ENCODE measurements at regions not wholly inside any gene's neighbourhood (a gene's known extent, or its start where the extent isn't known, plus 50 kb on each side); places are given as distances from the start of the nearest gene placed in this dataset.

- no peak for ATAC-seq
- ChIA-PET CTCF (no interaction called here), POLR2A (interaction anchor here (1.3 kb wide), 1 partner anchor 30 kb away, joined by 4 read pairs; no protein-coding TSS in a partner anchor)
- intact Hi-C loops (cut with micrococcal nuclease), result no loop called here
- Mint-ChIP-seq H3K27ac (no peak overlapping the region), H3K36me3 (ENCODE audit: low read depth) (peaks cover 9% of the 10 kb centered on the region), H3K9me3 (no peaks in the 10 kb centered on the region), H3K27me3 (no peaks in the 10 kb centered on the region), H3K4me1 (ENCODE audit: low read depth) (peaks cover 16% of the 10 kb centered on the region), H3K4me3 (no peak overlapping the region)
- no peak for TF ChIP-seq CTCF (IDR thresholded peaks at IDR 0.05)
- no peak for DNase-seq
These were observed 140.9 kb upstream of the KLF3 start for GRCh38 chr4:38523054-38523453.

GRCh38 chr4:38523524-38524448 is 140.2 kb upstream of the KLF3 start:
- intact Hi-C loops (cut with micrococcal nuclease), result no loop called here
- CTCF ChIA-PET, result no interaction called here
- peaks cover 13% of the 10 kb centered on the region for H3K4me1 Mint-ChIP-seq (ENCODE audit: low read depth)
- peaks cover 9% of the 10 kb centered on the region for H3K36me3 Mint-ChIP-seq (ENCODE audit: low read depth)
- no peaks in the 10 kb centered on the region for H3K27me3 Mint-ChIP-seq
- H3K9me3 Mint-ChIP-seq, result no peaks in the 10 kb centered on the region
- TF ChIP-seq CTCF (IDR thresholded peaks at IDR 0.05), result no peak
- POLR2A ChIA-PET, result interaction anchor here (1.0 to 1.3 kb wide), 2 partner anchors 31 to 395 kb away, joined by 3 to 4 read pairs; no protein-coding TSS in a partner anchor
- ATAC-seq, result peak; percentile 89
- H3K27ac Mint-ChIP-seq, result no peak overlapping the region
- H3K4me3 Mint-ChIP-seq, result peak overlapping the region; percentile 18
- peak; percentile 72 for DNase-seq

GRCh38 chr4:38526412-38526811 is 137.6 kb upstream of the KLF3 start:
- POLR2A ChIA-PET, result no interaction called here
- Mint-ChIP-seq H3K4me1 (ENCODE audit: low read depth) (peaks cover 28% of the 10 kb centered on the region), H3K27ac (no peak overlapping the region), H3K27me3 (no peaks in the 10 kb centered on the region), H3K4me3 (no peak overlapping the region), H3K9me3 (no peaks in the 10 kb centered on the region), H3K36me3 (ENCODE audit: low read depth) (no peaks in the 10 kb centered on the region)
- TF ChIP-seq CTCF (IDR thresholded peaks at IDR 0.05), result no peak
- DNase-seq (no peak), ATAC-seq (no peak)
- CTCF ChIA-PET, result interaction anchor here (1.2 to 1.4 kb wide), 2 partner anchors 12 to 148 kb away, joined by 4 read pairs; no protein-coding TSS in a partner anchor
- intact Hi-C loops (cut with micrococcal nuclease), result no loop called here

GRCh38 chr4:38529189-38530115 is 134.5 kb upstream of the KLF3 start:
- peak; percentile 72 for DNase-seq
- Mint-ChIP-seq H3K27me3 (no peaks in the 10 kb centered on the region), H3K4me3 (peak overlapping the region; percentile 3), H3K36me3 (ENCODE audit: low read depth) (no peaks in the 10 kb centered on the region), H3K27ac (peak overlapping the region; percentile 92), H3K9me3 (no peaks in the 10 kb centered on the region), H3K4me1 (ENCODE audit: low read depth) (peaks cover 15% of the 10 kb centered on the region)
- ChIA-PET CTCF (interaction anchor here (0.7 kb wide), 1 partner anchor 210 kb away, joined by 4 read pairs; no protein-coding TSS in a partner anchor), POLR2A (interaction anchor here (0.6 to 1.4 kb wide), 2 partner anchors 15 to 136 kb away, joined by 4 read pairs; no protein-coding TSS in a partner anchor)
- intact Hi-C loops (cut with micrococcal nuclease), result no loop called here
- no peak for TF ChIP-seq CTCF (IDR thresholded peaks at IDR 0.05)
- peak; percentile 85 for ATAC-seq

Measured in activated CD8-positive, alpha-beta T cell treated with anti-CD3 and anti-CD28 coated beads for 36 hours (primary cell).